Hematopoietic multipotent progenitor cell treated with erythropoietin and hydrocortisone succinate and interleukin-3 and kit ligand, for 15 days (in vitro differentiated cells): ENCODE measurements at regions not wholly inside any gene's neighbourhood (a gene's known extent, or its start where the extent isn't known, plus 50 kb on each side); places are given as distances from the start of the nearest gene placed in this dataset.
A peak's percentile ranks its signal among the peaks of the same experiment; 100 is the strongest.

Source experiments
- DNase-seq: peaks from one replicate; pipeline ENCODE4 v3.0.0-alpha.2; 2015; ENCODE audit warnings: low spot score

GRCh38 chr6:138577151-138577915 is 78.0 kb upstream of the NHSL1 start:
- DNase-seq, result no peak

GRCh38 chr6:138580040-138580439 is 80.7 kb upstream of the NHSL1 start:
- no peak for DNase-seq

- no peak for DNase-seq
Measured at GRCh38 chr6:138580801-138581200, 81.5 kb upstream of the NHSL1 start.

GRCh38 chr6:138582573-138582972 is 83.3 kb upstream of the NHSL1 start:
- DNase-seq, result no peak

DNA sequence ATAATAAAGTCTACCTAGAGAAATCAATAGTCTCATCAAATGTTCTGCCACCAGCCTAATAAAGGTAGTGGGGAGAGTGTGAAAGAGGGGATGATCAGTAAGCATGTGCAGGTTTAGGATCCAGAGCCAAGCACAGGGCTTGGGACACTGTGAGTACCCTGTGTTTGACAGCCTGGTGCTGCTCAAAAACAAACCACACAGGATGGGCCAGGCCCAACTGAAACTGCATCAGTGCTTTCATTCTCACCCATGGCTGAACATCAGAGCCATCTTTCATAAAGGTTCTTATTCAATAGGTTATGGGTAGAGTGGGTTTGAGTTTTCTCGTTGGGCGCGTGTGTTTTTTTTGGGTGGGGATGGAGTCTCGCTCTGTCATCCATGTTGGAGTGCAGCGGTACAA is 87.3 kb upstream of the NHSL1 start:
- DNase-seq, result no peak

- DNase-seq, result peak; percentile 61
Measured at GRCh38 chr6:138588805-138589434, 89.6 kb upstream of the NHSL1 start.

- DNase-seq, result peak; percentile 52
Measured at GRCh38 chr6:138590796-138591709, 91.8 kb upstream of the NHSL1 start.

GRCh38 chr6:138592749-138593123 is 93.4 kb upstream of the NHSL1 start:
- no peak for DNase-seq

- DNase-seq, result no peak
Measured at GRCh38 chr6:138593124-138593877, 94.0 kb upstream of the NHSL1 start.

- DNase-seq, result no peak
Measured at GRCh38 chr6:138593909-138594757, 94.8 kb upstream of the NHSL1 start.

- DNase-seq, result no peak
Measured at GRCh38 chr6:138594758-138595140, 95.5 kb upstream of the NHSL1 start.

- DNase-seq, result no peak
Measured at GRCh38 chr6:138596126-138596525, 96.8 kb upstream of the NHSL1 start.

DNA sequence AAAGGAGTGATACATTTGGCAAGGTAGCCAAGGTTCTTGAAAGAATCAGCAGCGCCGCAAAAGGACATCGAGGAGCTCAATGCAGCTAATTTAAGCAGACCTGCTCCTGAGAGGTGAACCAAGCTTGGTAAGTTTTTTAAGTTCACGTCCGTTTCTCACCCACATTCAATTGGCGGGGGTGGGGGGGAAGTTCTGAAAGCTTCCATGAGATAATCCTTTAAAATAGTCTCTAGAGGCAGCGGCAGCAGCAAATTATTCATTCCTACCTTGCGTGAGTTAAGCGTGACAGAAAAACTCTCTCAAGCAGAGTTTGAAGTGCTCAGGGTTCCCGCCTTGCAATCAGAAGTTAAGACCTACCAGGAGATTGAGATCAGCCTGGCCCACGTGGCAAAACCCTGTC is 97.3 kb upstream of the NHSL1 start:
- DNase-seq, result no peak

GRCh38 chr6:138597336-138597735 is 98.0 kb upstream of the NHSL1 start:
- DNase-seq, result no peak

GRCh38 chr6:138598562-138599173 is 99.4 kb upstream of the NHSL1 start:
- no peak for DNase-seq

DNA sequence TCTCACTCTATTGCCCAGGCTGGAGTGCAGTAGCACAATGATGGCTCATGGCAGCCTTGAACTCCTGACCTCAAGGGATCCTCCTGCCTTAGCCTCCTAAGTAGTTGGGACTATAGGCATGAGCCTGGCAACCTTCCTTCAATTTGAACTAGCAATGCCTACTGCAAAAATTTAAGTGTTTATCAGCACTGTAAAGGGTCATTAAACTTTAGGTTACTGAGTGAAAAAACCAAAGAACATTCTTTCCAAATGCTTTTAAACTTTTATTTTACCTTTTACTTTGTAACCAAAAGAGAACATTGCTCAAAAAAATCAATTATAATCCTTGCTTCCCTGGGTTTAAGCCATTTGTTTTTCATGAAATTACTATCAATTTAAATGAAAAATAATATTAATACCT is 101.0 kb upstream of the NHSL1 start:
- DNase-seq, result no peak

- no peak for DNase-seq
Measured at GRCh38 chr6:138600726-138601125, 101.4 kb upstream of the NHSL1 start.

DNA sequence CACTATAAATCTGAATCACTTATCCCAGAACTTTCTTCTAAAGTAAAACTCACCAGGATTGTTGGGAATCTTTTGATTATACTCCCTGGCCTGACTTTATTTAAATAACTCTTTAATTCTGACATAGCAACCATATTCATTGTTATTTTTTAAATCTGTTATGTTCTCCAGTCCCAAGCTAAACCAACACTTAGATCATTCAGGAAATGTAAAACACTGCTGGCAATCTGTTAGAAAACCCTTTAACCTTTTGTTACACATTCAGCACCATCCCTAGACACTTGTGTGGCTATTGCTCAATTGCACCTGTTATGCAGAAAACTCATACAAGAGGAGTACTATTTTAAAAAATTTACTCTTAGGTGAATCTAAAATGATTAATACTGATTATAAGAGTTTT is 101.8 kb upstream of the NHSL1 start:
- DNase-seq, result no peak

DNA sequence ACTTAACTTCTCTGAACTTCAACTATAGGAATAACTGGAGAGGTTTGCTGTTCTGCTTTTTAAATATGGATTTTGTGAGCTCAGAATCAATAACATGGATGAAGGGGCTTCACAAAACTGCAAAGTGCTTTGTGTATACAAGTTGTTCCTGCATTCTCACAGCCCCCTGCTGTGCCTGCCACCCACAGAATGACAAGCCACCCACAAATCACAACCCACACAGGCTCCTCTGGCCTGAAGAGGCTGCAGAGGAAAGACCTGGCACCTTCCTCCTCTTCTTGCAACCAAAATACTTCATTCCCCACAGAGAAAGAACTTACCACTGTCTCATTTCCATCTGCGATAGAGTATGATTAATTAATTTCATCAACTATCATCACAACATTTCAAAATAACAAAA is 106.7 kb upstream of the NHSL1 start:
- DNase-seq, result no peak
